H9 (cell line): ENCODE measurements at regions not wholly inside any gene's neighbourhood (a gene's known extent, or its start where the extent isn't known, plus 50 kb on each side); places are given as distances from the start of the nearest gene placed in this dataset.

Experiments
- DNase-seq: peaks from one replicate; pipeline ENCODE4 v3.0.0-alpha.2; 2017
- H2AFZ ChIP-seq: one replicate; pipeline ENCODE4 v1.6.1; 2013; ENCODE audit warnings: mild to moderate bottlenecking, low read length, control low read depth, moderate library complexity
- H2AK5ac ChIP-seq: 2 replicates; pipeline ENCODE4 v1.6.1; 2013; ENCODE audit warnings: low read length, control low read depth, mixed read lengths; ENCODE audit not compliant: insufficient read length
- H2BK120ac ChIP-seq: one replicate; pipeline ENCODE4 v1.6.1; 2013; ENCODE audit warnings: low read depth, mild to moderate bottlenecking, low read length, control low read depth, inconsistent platforms; ENCODE audit not compliant: poor library complexity, severe bottlenecking
- H2BK12ac ChIP-seq: 2 replicates; pipeline ENCODE4 v1.6.1; 2013; ENCODE audit warnings: low read length, control low read depth, mixed read lengths, low read depth; ENCODE audit not compliant: insufficient read length
- H2BK15ac ChIP-seq: 2 replicates; pipeline ENCODE4 v1.6.1; 2013; ENCODE audit warnings: low read depth, low read length, control low read depth
- H2BK20ac ChIP-seq: one replicate; pipeline ENCODE4 v1.6.1; 2013; ENCODE audit warnings: low read depth, mild to moderate bottlenecking, low read length, control low read depth, inconsistent platforms; ENCODE audit not compliant: poor library complexity, severe bottlenecking
- H2BK5ac ChIP-seq: 2 replicates; pipeline ENCODE4 v1.6.1; 2013; ENCODE audit warnings: low read length, control low read depth, mixed read lengths; ENCODE audit not compliant: insufficient read length
- H3K14ac ChIP-seq: 2 replicates; pipeline ENCODE4 v1.6.1; 2013; ENCODE audit warnings: low read length, control low read depth; ENCODE audit not compliant: insufficient read depth
- H3K18ac ChIP-seq: 2 replicates; pipeline ENCODE4 v1.6.1; 2013; ENCODE audit warnings: low read depth, mild to moderate bottlenecking, mixed read lengths, low read length, control low read depth; ENCODE audit not compliant: insufficient read length
- H3K23ac ChIP-seq: 2 replicates; pipeline ENCODE4 v1.6.1; 2013; ENCODE audit warnings: low read length, control low read depth, mixed read lengths, low read depth; ENCODE audit not compliant: insufficient read length
- H3K23me2 ChIP-seq: 2 replicates; pipeline ENCODE4 v1.6.1; 2013; ENCODE audit warnings: low read depth, mild to moderate bottlenecking, mixed read lengths, low read length, control low read depth; ENCODE audit not compliant: insufficient read length, poor library complexity, severe bottlenecking
- H3K27ac ChIP-seq: 2 replicates; pipeline ENCODE4 v1.5.1; 2013; ENCODE audit warnings: low read length, control low read depth, mixed read lengths, low read depth; ENCODE audit not compliant: insufficient read length
- H3K27me3 ChIP-seq: 2 replicates; pipeline ENCODE4 v1.6.1; 2013; ENCODE audit warnings: low read length, control low read depth, inconsistent platforms; ENCODE audit not compliant: insufficient read depth
- H3K4ac ChIP-seq: 2 replicates; pipeline ENCODE4 v1.6.1; 2013; ENCODE audit warnings: low read depth, mild to moderate bottlenecking, control low read depth, inconsistent platforms, low read length, moderate library complexity
- H3K4me1 ChIP-seq: 2 replicates; pipeline ENCODE4 v1.6.1; 2013; ENCODE audit warnings: low read length, control low read depth, inconsistent platforms; ENCODE audit not compliant: insufficient read depth
- H3K4me2 ChIP-seq: 2 replicates; pipeline ENCODE4 v1.6.1; 2013; ENCODE audit warnings: low read length, control low read depth, mixed read lengths; ENCODE audit not compliant: insufficient read length, insufficient read depth
- H3K56ac ChIP-seq: 2 replicates; pipeline ENCODE4 v1.6.1; 2013; ENCODE audit warnings: low read depth, mild to moderate bottlenecking, mixed read lengths, low read length, control low read depth; ENCODE audit not compliant: insufficient read length
- H3K79me1 ChIP-seq: 2 replicates; pipeline ENCODE4 v1.6.1; 2013; ENCODE audit warnings: low read depth, mild to moderate bottlenecking, moderate library complexity, low read length, control low read depth, inconsistent platforms; ENCODE audit not compliant: insufficient read depth, poor library complexity, severe bottlenecking
- H3K79me2 ChIP-seq: 2 replicates; pipeline ENCODE4 v1.6.1; 2013; ENCODE audit warnings: low read length, control low read depth, inconsistent platforms; ENCODE audit not compliant: insufficient read depth
- H3K9ac ChIP-seq: 2 replicates; pipeline ENCODE4 v1.6.1; 2013; ENCODE audit warnings: low read length, control low read depth, mixed read lengths; ENCODE audit not compliant: insufficient read length; ENCODE audit errors: extremely low read depth
- H3K9me3 ChIP-seq: one replicate; pipeline ENCODE4 v1.6.1; 2013; ENCODE audit warnings: low read depth, low read length, inconsistent platforms; ENCODE audit not compliant: control insufficient read depth
- H3T11ph ChIP-seq: one replicate; pipeline ENCODE4 v1.6.1; 2013; ENCODE audit warnings: mild to moderate bottlenecking, low read length, control low read depth, inconsistent platforms
- H4K20me1 ChIP-seq: one replicate; pipeline ENCODE4 v1.6.1; 2013; ENCODE audit not compliant: control insufficient read depth, insufficient read length, insufficient read depth
- H4K5ac ChIP-seq: 2 replicates; pipeline ENCODE4 v1.6.1; 2013; ENCODE audit warnings: low read depth, mild to moderate bottlenecking, mixed read lengths, low read length, control low read depth; ENCODE audit not compliant: insufficient read length
- H4K8ac ChIP-seq: replicated peaks from 2 replicates; pipeline ENCODE4 v1.6.1; 2013; ENCODE audit warnings: low read length, control low read depth, mixed read lengths, low read depth; ENCODE audit not compliant: insufficient read length
- H4K91ac ChIP-seq: 2 replicates; pipeline ENCODE4 v1.6.1; 2013; ENCODE audit warnings: low read depth, mild to moderate bottlenecking, moderate library complexity, mixed read lengths, low read length, control low read depth; ENCODE audit not compliant: insufficient read length
- H3K27ac Mint-ChIP-seq, 3 experiments: 2 replicates in 2 of 3; 3 replicates in 1 of 3; pipeline ENCODE4 v1.8.0; 2020 to 2021; ENCODE audit warnings: mixed read lengths in 3 of 3, mild to moderate bottlenecking in 1 of 3, moderate library complexity in 1 of 3
- H3K27me3 Mint-ChIP-seq: 2 replicates; pipeline ENCODE4 v1.8.0; 2021; ENCODE audit warnings: low read depth, mild to moderate bottlenecking, moderate library complexity, mixed read lengths
- H3K36me3 Mint-ChIP-seq, 3 experiments: 2 replicates in 2 of 3; 3 replicates in 1 of 3; pipeline ENCODE4 v1.8.0; 2020 to 2021; ENCODE audit warnings: low read depth in 3 of 3, mixed read lengths in 3 of 3; ENCODE audit not compliant: insufficient read depth in 1 of 3
- H3K4me1 Mint-ChIP-seq, 2 experiments: 2 replicates each; pipeline ENCODE4 v1.8.0; 2020; ENCODE audit warnings: mixed read lengths in 2 of 2
- H3K4me3 Mint-ChIP-seq, 2 experiments: 2 replicates in 1 of 2; 3 replicates in 1 of 2; pipeline ENCODE4 v1.8.0; 2020 to 2021; ENCODE audit warnings: mild to moderate bottlenecking in 2 of 2, mixed read lengths in 2 of 2, moderate library complexity in 1 of 2
- H3K9me3 Mint-ChIP-seq, 2 experiments: 2 replicates in 1 of 2; 3 replicates in 1 of 2; pipeline ENCODE4 v1.8.0; 2020; ENCODE audit warnings: mild to moderate bottlenecking in 2 of 2, mixed read lengths in 2 of 2, moderate library complexity in 1 of 2
- WGBS: extraction: QIAGEN DNeasy Blood & Tissue Kit; methylation state at CpG from one replicate; pipeline ENCODE4 v1.1.7; 2013; ENCODE audit warnings: missing lambda C conversion rate, low lambda C conversion rate, mixed read lengths; ENCODE audit not compliant: insufficient read length; ENCODE audit errors: extremely low coverage; 5-methylcytosine and 5-hydroxymethylcytosine counted together
- TF ChIP-seq, protein P1 (sequence below): fragments of 200-600 bp; sonication (generic); conservative IDR thresholded peaks from 3 replicates; pipeline ENCODE4 v1.8.0; 2021; ENCODE audit warnings: antibody characterized with exemption, mild to moderate bottlenecking

DNA sequence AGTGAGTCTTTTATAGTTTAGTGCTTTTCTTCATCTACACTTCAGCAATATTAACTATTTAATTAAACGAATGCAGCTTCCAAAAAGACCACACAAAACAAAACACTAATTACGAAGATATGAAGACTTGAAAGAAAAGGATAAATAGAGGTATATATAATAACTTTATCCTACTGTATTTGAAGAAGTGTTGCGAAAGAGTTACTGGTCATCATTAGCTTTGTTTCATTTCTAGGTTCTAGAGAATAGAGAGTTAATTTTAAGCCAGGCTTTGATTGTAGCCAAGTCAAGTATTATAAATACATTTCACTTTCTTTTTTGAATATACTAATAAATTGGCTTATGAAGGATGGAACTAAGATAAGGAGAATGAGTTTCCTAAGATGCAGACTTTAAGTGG lies 416.8 kb upstream of the GBE1 start:
- H2BK20ac ChIP-seq: no peak overlapping the region
- no peak overlapping the region for H2BK5ac ChIP-seq
- no peaks in the 10 kb centered on the region for H3K79me1 ChIP-seq
- no peaks in the 10 kb centered on the region for H3K9me3 ChIP-seq
- no peak overlapping the region for H3K9ac ChIP-seq
- H2AK5ac ChIP-seq: no peak overlapping the region
- H3K27me3 ChIP-seq: no peaks in the 10 kb centered on the region
- no peaks in the 10 kb centered on the region for H4K20me1 ChIP-seq
- H3K23me2 ChIP-seq: no peaks in the 10 kb centered on the region
- H4K8ac ChIP-seq: no peak overlapping the region
- no peak overlapping the region for H4K5ac ChIP-seq
- H3K23ac ChIP-seq: no peak overlapping the region
- H2AFZ ChIP-seq: no peak overlapping the region
- H2BK12ac ChIP-seq: no peak overlapping the region
- Mint-ChIP-seq H3K36me3 (no peaks in the 10 kb centered on the region), H3K27me3 (no peaks in the 10 kb centered on the region), H3K4me3 (no peak overlapping the region), H3K4me1 (no peaks in the 10 kb centered on the region), H3K27ac (no peak overlapping the region), H3K9me3 (no peaks in the 10 kb centered on the region)
- H4K91ac ChIP-seq: no peak overlapping the region
- DNase-seq: no peak
- H3K14ac ChIP-seq: no peak overlapping the region
- no peak overlapping the region for H2BK15ac ChIP-seq
- H3K4me2 ChIP-seq: no peak overlapping the region
- no peaks in the 10 kb centered on the region for H3K79me2 ChIP-seq
- no peak overlapping the region for H3K27ac ChIP-seq
- H3K18ac ChIP-seq: no peak overlapping the region
- H2BK120ac ChIP-seq: no peak overlapping the region
- no peak overlapping the region for H3K4ac ChIP-seq
- no peaks in the 10 kb centered on the region for H3K4me1 ChIP-seq
- H3T11ph ChIP-seq: no peak overlapping the region
- no CpG with 5 or more reads among the region's 3 CpGs for WGBS
- TF ChIP-seq, protein P1, sequence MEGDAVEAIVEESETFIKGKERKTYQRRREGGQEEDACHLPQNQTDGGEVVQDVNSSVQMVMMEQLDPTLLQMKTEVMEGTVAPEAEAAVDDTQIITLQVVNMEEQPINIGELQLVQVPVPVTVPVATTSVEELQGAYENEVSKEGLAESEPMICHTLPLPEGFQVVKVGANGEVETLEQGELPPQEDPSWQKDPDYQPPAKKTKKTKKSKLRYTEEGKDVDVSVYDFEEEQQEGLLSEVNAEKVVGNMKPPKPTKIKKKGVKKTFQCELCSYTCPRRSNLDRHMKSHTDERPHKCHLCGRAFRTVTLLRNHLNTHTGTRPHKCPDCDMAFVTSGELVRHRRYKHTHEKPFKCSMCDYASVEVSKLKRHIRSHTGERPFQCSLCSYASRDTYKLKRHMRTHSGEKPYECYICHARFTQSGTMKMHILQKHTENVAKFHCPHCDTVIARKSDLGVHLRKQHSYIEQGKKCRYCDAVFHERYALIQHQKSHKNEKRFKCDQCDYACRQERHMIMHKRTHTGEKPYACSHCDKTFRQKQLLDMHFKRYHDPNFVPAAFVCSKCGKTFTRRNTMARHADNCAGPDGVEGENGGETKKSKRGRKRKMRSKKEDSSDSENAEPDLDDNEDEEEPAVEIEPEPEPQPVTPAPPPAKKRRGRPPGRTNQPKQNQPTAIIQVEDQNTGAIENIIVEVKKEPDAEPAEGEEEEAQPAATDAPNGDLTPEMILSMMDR: no peak
- H3K56ac ChIP-seq: no peak overlapping the region
